SH-SY5Y (cell line): ENCODE measurements at regions not wholly inside any gene's neighbourhood (a gene's known extent, or its start where the extent isn't known, plus 50 kb on each side); places are given as distances from the start of the nearest gene placed in this dataset.

Experiments
- GATA2 ChIP-seq: IDR thresholded peaks from 2 replicates; pipeline ENCODE4 v1.6.1; 2011; ENCODE audit warnings: mild to moderate bottlenecking, low read depth, low read length
- GATA3 ChIP-seq: IDR thresholded peaks from 2 replicates; pipeline ENCODE4 v1.6.1; 2011; ENCODE audit warnings: low read depth, mild to moderate bottlenecking, low read length, moderate library complexity

DNA sequence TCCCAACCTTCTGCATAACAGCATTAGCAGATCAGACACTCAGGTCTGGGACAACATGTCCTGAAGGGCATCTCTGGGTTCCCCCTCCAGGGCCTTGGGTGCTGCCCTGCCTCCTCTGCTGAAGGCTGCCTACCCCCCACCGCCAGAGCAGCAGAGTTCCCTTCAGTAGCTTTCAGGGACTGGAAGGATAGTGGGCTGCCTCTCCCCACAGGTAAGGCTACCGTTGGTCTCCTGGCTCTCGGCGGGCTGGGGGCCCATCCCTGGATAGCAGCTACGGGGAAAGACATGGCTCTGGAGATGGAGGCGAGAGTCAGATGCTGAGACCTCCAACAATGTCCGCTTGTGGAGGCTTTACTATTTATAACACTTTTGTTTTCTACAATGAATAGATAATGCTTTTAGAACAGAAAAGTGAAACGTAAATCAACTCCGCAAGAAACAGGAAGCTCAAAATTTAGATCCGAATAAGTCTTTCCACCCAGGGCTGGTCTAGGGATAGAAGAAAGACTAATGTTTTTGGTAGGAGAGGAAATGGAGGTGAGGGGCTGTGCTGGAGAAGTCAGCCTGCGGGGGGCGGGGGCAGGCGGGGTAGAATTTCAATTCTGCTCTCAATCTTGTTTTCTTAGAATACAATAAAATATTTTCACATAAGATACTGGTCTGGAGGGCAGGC is 58.4 kb downstream of the ARL4C start:
- TF ChIP-seq GATA2, result no peak
- TF ChIP-seq GATA3, result no peak
